Fibroblast of the conjunctiva (primary cell): ENCODE measurements at regions not wholly inside any gene's neighbourhood (a gene's known extent, or its start where the extent isn't known, plus 50 kb on each side); places are given as distances from the start of the nearest gene placed in this dataset.

Source experiments
- DNase-seq: peaks from one replicate; pipeline ENCODE4 v3.0.0-alpha.2; 2010; ENCODE audit warnings: low read depth

- no peak for DNase-seq
Observed at GRCh38 chr11:16434036-16434435, 77.7 kb upstream of the SOX6 start.

GRCh38 chr11:16430674-16431073 lies 74.3 kb upstream of the SOX6 start:
- DNase-seq: no peak

GRCh38 chr11:16421826-16422225 lies 65.5 kb upstream of the SOX6 start:
- DNase-seq: no peak

- DNase-seq: no peak
Observed at GRCh38 chr11:16418428-16419097, 62.2 kb upstream of the SOX6 start.

- DNase-seq: no peak
Observed at GRCh38 chr11:16412525-16413172, 56.3 kb upstream of the SOX6 start.

GRCh38 chr11:16410479-16410878 lies 54.1 kb upstream of the SOX6 start:
- DNase-seq: no peak

GRCh38 chr11:16408619-16409018 lies 52.3 kb upstream of the SOX6 start:
- DNase-seq: no peak

- no peak for DNase-seq
Observed at GRCh38 chr11:16406226-16406625, 49.9 kb upstream of the SOX6 start.
